B cell (primary cell): ENCODE measurements at regions not wholly inside any gene's neighbourhood (a gene's known extent, or its start where the extent isn't known, plus 50 kb on each side); places are given as distances from the start of the nearest gene placed in this dataset.

ENCODE experiments used
- ATAC-seq: fragments of 200-7000 bp; cut with Tn5 transposase; one replicate; pipeline ENCODE4 v1.10.0; 2021; ENCODE audit warnings: low read depth, mild to moderate bottlenecking, moderate number of reproducible peaks, moderate library complexity
- CTCF ChIA-PET: fragments of 350-600 bp; sonication (Branson Sonifier 250); formaldehyde crosslinking; loops from one replicate; lab custom pipeline; 2021; ENCODE audit warnings: antibody characterized with exemption, inconsistent platforms; lab: Charles Lee
- POLR2A ChIA-PET: fragments of 350-600 bp; sonication (Branson Sonifier 250); formaldehyde crosslinking; loops from one replicate; lab custom pipeline; 2021; ENCODE audit warnings: antibody characterized with exemption; lab: Charles Lee
- DNase-seq: peaks from one replicate; pipeline ENCODE4 v3.0.0; 2013
- H2AFZ ChIP-seq: 2 replicates; pipeline ENCODE4 v1.6.1; 2012; ENCODE audit warnings: mild to moderate bottlenecking, low read depth, low read length; ENCODE audit not compliant: insufficient read depth, poor library complexity, severe bottlenecking
- H3K27ac ChIP-seq, 2 donors: 1 replicate in 1 of 2; 2 replicates in 1 of 2; pipeline ENCODE4 v1.5.1; 2012 to 2013; ENCODE audit warnings: low read length in 2 of 2, mild to moderate bottlenecking in 2 of 2, moderate library complexity in 1 of 2
- H3K27me3 ChIP-seq, 4 experiments: fragments of 200-600 bp in 1 of 4; sonication (generic) in 1 of 4; replicated peaks in 1 of 4; 1 replicate in 2 of 4; 2 replicates in 2 of 4; pipeline versions ENCODE4 v1.6.1 to v1.7.0; 2013 to 2016; ENCODE audit warnings: low read length in 3 of 4, mild to moderate bottlenecking in 2 of 4, mixed read lengths in 1 of 4, moderate library complexity in 1 of 4; ENCODE audit not compliant: insufficient read depth in 4 of 4, control insufficient read depth in 3 of 4; ENCODE audit errors: control extremely low read depth in 1 of 4
- H3K36me3 ChIP-seq, 2 experiments: replicated peaks in 1 of 2; 1 replicate in 1 of 2; 2 replicates in 1 of 2; pipeline versions ENCODE4 v1.6.1 to v1.7.1; 2013; ENCODE audit warnings: low read length in 1 of 2; ENCODE audit not compliant: insufficient read depth in 2 of 2, control insufficient read depth in 1 of 2; ENCODE audit errors: control extremely low read depth in 1 of 2, extremely low read depth in 1 of 2
- H3K4me1 ChIP-seq, 2 donors: fragments of 200-600 bp in 1 of 2; sonication (generic) in 1 of 2; 1 replicate in 1 of 2; 2 replicates in 1 of 2; pipeline versions ENCODE4 v1.5.1 to v1.6.1; 2013 to 2017; ENCODE audit warnings: low read length in 2 of 2; ENCODE audit not compliant: control insufficient read depth in 2 of 2, insufficient read depth in 2 of 2
- H3K4me2 ChIP-seq: replicated peaks from 2 replicates; pipeline ENCODE3; 2012; ENCODE audit warnings: mild to moderate bottlenecking, low read depth, low read length; ENCODE audit not compliant: poor library complexity, severe bottlenecking
- H3K4me3 ChIP-seq, 5 experiments: fragments of 200-600 bp in 1 of 5; sonication (generic) in 1 of 5; 1 replicate in 3 of 5; 2 replicates in 2 of 5; pipeline versions ENCODE4 v1.5.1 to v1.7.0; 2011 to 2016; ENCODE audit warnings: low read length in 4 of 5, mild to moderate bottlenecking in 4 of 5, low read depth in 2 of 5, control low read depth in 1 of 5, moderate library complexity in 1 of 5; ENCODE audit not compliant: insufficient read depth in 1 of 5; ENCODE audit errors: control extremely low read depth in 1 of 5, extremely low read depth in 1 of 5
- H3K79me2 ChIP-seq: fragments of 200-600 bp; sonication (generic); one replicate; pipeline ENCODE4 v1.6.0; 2016; ENCODE audit warnings: low read length; ENCODE audit not compliant: control insufficient read depth, insufficient read depth
- H3K9ac ChIP-seq: fragments of 200-600 bp; sonication (generic); 2 replicates; pipeline ENCODE4 v1.6.1; 2017; ENCODE audit warnings: mild to moderate bottlenecking, low read length, moderate library complexity
- H3K9me3 ChIP-seq, 3 donors: one replicate each; pipeline versions ENCODE4 v1.6.1 to v1.7.1; 2013; ENCODE audit warnings: low read length in 2 of 3; ENCODE audit not compliant: control insufficient read depth in 2 of 3, insufficient read depth in 1 of 3; ENCODE audit errors: control extremely low read depth in 1 of 3
- H4K20me1 ChIP-seq: 2 replicates; pipeline ENCODE4 v1.6.0; 2012; ENCODE audit warnings: mild to moderate bottlenecking, low read length; ENCODE audit not compliant: insufficient read depth, control insufficient read depth, poor library complexity, severe bottlenecking
- H3K27ac Mint-ChIP-seq: one replicate; pipeline ENCODE4 v1.8.0; 2021; ENCODE audit warnings: mixed read lengths
- H3K27me3 Mint-ChIP-seq: one replicate; pipeline ENCODE4 v1.8.0; 2021; ENCODE audit warnings: mixed read lengths
- H3K4me1 Mint-ChIP-seq: one replicate; pipeline ENCODE4 v1.8.0; 2021; ENCODE audit warnings: mixed read lengths
- H3K4me3 Mint-ChIP-seq: one replicate; pipeline ENCODE4 v1.8.0; 2021; ENCODE audit warnings: mixed read lengths
- H3K9me3 Mint-ChIP-seq: one replicate; pipeline ENCODE4 v1.8.0; 2022; ENCODE audit warnings: mixed read lengths; ENCODE audit not compliant: insufficient read depth
- EZH2 ChIP-seq: IDR thresholded peaks from 2 replicates; pipeline ENCODE4 v1.6.1; 2012; ENCODE audit warnings: borderline replicate concordance, low read depth, mild to moderate bottlenecking, moderate library complexity, low read length; ENCODE audit not compliant: insufficient read depth, poor library complexity, severe bottlenecking
- WGBS: methylation state at CpG from one replicate; pipeline ENCODE4 v1.1.5; 2013; ENCODE audit warnings: missing lambda C conversion rate; ENCODE audit not compliant: insufficient coverage; 5-methylcytosine and 5-hydroxymethylcytosine counted together
- intact Hi-C: fragments of 100-400 bp; cut with micrococcal nuclease; formaldehyde crosslinking; loops from one replicate; pipeline ENCODE4 v1.10.0; 2022
- TF ChIP-seq, protein P1 (sequence below): fragments of 200-600 bp; IDR thresholded peaks from one replicate; pipeline ENCODE4 v1.8.0; 2022; ENCODE audit warnings: antibody characterized with exemption, mild to moderate bottlenecking

DNA sequence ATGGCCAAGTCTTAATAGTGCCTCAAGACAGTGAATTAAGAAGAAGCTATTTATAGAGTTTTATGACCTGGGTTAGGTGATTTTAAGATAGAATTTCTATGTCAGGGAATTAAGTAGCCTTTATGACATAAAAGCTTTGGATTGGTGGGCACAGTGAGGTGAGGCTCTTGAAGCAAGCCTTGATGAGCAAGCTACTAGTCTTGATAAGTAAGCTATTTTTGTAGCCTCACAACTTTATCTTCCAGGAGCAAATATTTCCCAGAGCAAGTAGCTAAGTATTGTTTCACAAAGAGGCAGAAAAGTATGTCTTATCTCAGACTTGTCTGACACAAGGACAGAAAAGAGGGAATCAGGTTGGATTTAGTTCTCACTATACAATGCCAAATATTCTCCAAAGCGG is 491.7 kb upstream of the RASGRP1 start:
- H3K4me3 ChIP-seq = no peak overlapping the region
- ChIA-PET CTCF (no interaction called here), POLR2A (no interaction called here)
- no peak for DNase-seq
- WGBS = no CpG with 5 or more reads among the region's 1 CpG
- TF ChIP-seq, protein P1, sequence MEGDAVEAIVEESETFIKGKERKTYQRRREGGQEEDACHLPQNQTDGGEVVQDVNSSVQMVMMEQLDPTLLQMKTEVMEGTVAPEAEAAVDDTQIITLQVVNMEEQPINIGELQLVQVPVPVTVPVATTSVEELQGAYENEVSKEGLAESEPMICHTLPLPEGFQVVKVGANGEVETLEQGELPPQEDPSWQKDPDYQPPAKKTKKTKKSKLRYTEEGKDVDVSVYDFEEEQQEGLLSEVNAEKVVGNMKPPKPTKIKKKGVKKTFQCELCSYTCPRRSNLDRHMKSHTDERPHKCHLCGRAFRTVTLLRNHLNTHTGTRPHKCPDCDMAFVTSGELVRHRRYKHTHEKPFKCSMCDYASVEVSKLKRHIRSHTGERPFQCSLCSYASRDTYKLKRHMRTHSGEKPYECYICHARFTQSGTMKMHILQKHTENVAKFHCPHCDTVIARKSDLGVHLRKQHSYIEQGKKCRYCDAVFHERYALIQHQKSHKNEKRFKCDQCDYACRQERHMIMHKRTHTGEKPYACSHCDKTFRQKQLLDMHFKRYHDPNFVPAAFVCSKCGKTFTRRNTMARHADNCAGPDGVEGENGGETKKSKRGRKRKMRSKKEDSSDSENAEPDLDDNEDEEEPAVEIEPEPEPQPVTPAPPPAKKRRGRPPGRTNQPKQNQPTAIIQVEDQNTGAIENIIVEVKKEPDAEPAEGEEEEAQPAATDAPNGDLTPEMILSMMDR = no peak
- TF ChIP-seq EZH2 = no peak
- H4K20me1 ChIP-seq = no peaks in the 10 kb centered on the region
- H3K27me3 ChIP-seq = no peaks in the 10 kb centered on the region
- H3K4me2 ChIP-seq = no peak overlapping the region
- intact Hi-C loops = no loop called here
- no peak for ATAC-seq
- no peak overlapping the region for H2AFZ ChIP-seq
- H3K27ac Mint-ChIP-seq = no peak overlapping the region
- no peaks in the 10 kb centered on the region for H3K79me2 ChIP-seq
- H3K36me3 ChIP-seq = no peaks in the 10 kb centered on the region
- H3K9ac ChIP-seq = no peak overlapping the region
- H3K4me3 Mint-ChIP-seq = no peak overlapping the region
- no peaks in the 10 kb centered on the region for H3K9me3 ChIP-seq
- H3K27me3 Mint-ChIP-seq = no peaks in the 10 kb centered on the region
- H3K4me1 ChIP-seq = no peaks in the 10 kb centered on the region
- no peaks in the 10 kb centered on the region for H3K9me3 Mint-ChIP-seq
- no peak overlapping the region for H3K27ac ChIP-seq
- no peaks in the 10 kb centered on the region for H3K4me1 Mint-ChIP-seq

DNA sequence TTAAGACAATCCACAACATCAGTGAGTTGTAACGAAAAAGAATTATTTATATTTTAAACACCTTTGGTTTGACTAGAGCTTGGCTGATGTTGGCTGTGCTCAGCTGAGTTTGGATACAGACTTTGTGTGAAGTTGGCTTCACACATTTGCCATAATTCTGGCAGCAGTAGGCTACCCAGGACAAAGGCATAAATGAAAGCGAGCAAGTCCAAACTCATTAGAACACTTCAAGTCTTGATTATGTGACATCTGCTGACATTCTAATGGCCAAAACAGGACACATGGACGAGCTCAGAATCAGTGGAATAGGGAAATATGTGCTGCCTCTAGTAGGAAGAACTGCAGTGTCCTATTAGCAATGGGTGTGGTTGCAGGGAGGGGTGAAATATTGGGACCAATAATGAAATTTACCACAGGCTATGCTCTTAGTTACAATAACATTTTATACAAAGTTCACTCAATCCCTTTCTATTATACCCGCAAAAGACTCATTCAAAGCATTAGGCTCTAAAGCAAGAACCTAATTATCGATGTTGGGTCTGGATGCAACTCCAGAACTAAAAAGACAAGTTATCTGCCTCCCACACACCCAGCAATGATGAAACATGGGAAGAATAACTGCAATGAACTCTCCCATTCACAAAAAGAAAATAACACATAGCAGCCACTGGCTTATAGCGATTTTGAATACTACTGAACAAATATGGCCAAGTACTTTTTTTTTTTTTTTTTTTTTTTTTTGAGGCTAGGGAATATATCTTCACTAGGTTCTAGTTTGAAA is 493.9 kb upstream of the RASGRP1 start:
- no peak overlapping the region for H3K27ac ChIP-seq
- H3K27me3 ChIP-seq = no peaks in the 10 kb centered on the region
- no peak overlapping the region for H3K27ac Mint-ChIP-seq
- H3K9ac ChIP-seq = no peak overlapping the region
- H3K9me3 Mint-ChIP-seq = no peaks in the 10 kb centered on the region
- TF ChIP-seq, protein P1 = no peak
- TF ChIP-seq EZH2 = no peak
- ATAC-seq = no peak
- H3K9me3 ChIP-seq = no peaks in the 10 kb centered on the region
- intact Hi-C loops = no loop called here
- H3K36me3 ChIP-seq = no peaks in the 10 kb centered on the region
- no peaks in the 10 kb centered on the region for H4K20me1 ChIP-seq
- H3K79me2 ChIP-seq = no peaks in the 10 kb centered on the region
- no peaks in the 10 kb centered on the region for H3K27me3 Mint-ChIP-seq
- no peak overlapping the region for H3K4me2 ChIP-seq
- 50% methylated on average over 2 of the region's 6 CpGs for WGBS
- H2AFZ ChIP-seq = no peak overlapping the region
- no peaks in the 10 kb centered on the region for H3K4me1 Mint-ChIP-seq
- H3K4me1 ChIP-seq = no peaks in the 10 kb centered on the region
- ChIA-PET CTCF (no interaction called here), POLR2A (no interaction called here)
- no peak overlapping the region for H3K4me3 Mint-ChIP-seq
- no peak for DNase-seq
- no peak overlapping the region for H3K4me3 ChIP-seq
